ENCODE measurements at regions not wholly inside any gene's neighbourhood (a gene's known extent, or its start where the extent isn't known, plus 50 kb on each side); places are given as distances from the start of the nearest gene placed in this dataset.

DNA sequence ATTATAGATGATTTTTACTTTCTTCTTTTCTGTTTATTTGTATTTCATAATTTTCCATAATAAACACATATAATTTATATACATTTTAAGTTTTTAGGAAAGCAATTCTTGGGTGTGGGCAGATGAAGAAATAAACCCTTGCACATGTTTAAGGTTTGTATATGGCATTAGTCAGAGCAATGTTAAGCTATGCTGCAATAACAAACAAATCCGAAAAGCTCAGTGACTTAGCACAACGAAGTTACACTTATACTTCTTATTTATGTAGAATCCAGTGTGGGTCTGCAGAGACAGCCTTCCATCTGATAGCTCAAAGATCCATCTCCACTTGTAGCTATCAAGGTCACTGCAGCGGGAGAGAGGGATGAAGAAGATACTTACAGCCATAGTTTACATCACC is 68.5 kb upstream of the BARX2 start:
- no peak overlapping the region for H3K27ac Mint-ChIP-seq
- no peaks in the 10 kb centered on the region for H3K36me3 Mint-ChIP-seq
- peaks cover 3% of the 10 kb centered on the region for H3K27me3 Mint-ChIP-seq
- no peak overlapping the region for H3K4me3 Mint-ChIP-seq
- no peaks in the 10 kb centered on the region for H3K4me1 Mint-ChIP-seq (ENCODE audit: low read depth)
- no peaks in the 10 kb centered on the region for H3K9me3 Mint-ChIP-seq (ENCODE audit: low read depth)

DNA sequence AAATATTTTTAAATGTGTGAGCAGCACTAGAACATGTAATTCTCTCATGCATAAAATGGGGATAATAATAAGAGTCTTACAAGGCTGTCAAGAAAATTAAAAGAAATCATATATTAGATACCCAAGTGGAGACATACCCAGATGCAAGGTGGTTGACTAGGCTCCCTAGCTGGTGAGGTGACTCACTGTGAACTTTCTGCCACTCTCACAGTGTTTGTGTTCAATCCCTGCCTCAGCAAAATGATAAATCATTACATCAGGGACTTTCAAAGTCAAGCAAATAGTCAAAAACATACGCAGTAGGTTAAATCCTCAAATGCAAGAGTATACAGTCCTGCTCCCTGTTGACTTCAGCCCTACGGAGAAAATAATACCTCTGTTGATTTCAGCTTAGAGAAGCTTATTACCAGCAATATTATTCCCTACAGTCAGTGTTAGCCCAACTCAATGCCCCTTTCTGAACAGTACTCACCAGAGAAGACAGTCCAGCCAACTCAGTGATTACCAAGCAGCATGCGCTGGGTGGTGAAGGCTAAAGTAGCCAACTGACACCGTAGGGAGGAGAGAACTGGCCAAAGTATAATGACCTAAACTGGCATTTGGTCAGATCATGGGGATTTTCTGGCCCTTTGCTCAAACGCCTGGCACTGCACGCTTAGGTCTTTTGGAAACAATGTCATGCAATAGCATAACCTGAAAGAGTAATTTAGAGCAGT is 73.1 kb upstream of the BARX2 start:
- H3K4me3 Mint-ChIP-seq: no peak overlapping the region

GRCh38 chr11:129300099-129300498 is 75.5 kb upstream of the BARX2 start:
- Mint-ChIP-seq H3K36me3 (no peaks in the 10 kb centered on the region), H3K4me1 (ENCODE audit: low read depth) (no peaks in the 10 kb centered on the region), H3K9me3 (ENCODE audit: low read depth) (no peaks in the 10 kb centered on the region), H3K27me3 (peaks cover 6% of the 10 kb centered on the region), H3K27ac (no peak overlapping the region), H3K4me3 (no peak overlapping the region)

More for the DNA sequence above, 73.1 kb upstream of the BARX2 start:
- Mint-ChIP-seq H3K27me3 (peaks cover 8% of the 10 kb centered on the region), H3K4me1 (ENCODE audit: low read depth) (no peaks in the 10 kb centered on the region), H3K27ac (no peak overlapping the region), H3K36me3 (no peaks in the 10 kb centered on the region), H3K9me3 (ENCODE audit: low read depth) (no peaks in the 10 kb centered on the region)

DNA sequence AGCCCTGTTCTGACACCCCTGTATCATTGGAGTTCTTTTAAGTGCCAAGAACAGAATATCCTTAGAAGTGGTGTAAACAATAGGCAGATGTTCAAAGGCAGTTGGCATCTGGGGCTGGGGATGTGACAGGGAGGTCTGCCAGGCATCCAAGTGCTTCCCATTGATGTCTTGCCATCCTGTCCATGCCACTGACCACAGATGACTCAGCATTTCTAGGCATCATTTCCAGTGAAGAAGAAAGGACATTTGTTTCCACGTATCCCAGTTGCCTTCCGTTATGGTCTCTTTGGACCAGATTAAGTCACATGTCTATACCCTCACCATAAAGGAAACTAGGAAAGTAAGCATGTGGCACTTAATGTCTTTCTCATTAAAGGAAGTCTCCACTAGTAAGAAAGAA is 76.7 kb upstream of the BARX2 start:
- Mint-ChIP-seq H3K36me3 (no peaks in the 10 kb centered on the region), H3K27ac (no peak overlapping the region), H3K9me3 (ENCODE audit: low read depth) (no peaks in the 10 kb centered on the region), H3K27me3 (peaks cover 5% of the 10 kb centered on the region), H3K4me1 (ENCODE audit: low read depth) (no peaks in the 10 kb centered on the region), H3K4me3 (no peak overlapping the region)

DNA sequence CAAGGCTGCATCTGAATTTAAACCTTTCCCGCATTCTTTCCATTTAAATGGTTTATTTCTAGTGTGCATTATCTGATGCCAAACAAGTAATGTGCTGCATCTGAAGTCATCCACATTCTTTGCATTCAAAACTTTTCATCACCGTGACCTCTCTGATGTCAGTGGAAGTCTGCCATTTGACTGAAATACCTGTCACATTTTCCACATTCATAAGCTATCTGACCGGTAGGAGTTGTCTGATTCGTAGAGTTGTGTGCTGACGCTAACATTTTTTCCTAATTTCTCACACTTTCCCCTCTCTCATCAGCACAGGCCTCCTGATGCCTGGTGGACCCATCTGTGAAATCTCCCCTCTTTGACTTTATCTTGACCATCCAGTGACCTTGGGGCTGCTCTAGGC is 79.9 kb upstream of the BARX2 start:
- no peak overlapping the region for H3K27ac Mint-ChIP-seq

DNA sequence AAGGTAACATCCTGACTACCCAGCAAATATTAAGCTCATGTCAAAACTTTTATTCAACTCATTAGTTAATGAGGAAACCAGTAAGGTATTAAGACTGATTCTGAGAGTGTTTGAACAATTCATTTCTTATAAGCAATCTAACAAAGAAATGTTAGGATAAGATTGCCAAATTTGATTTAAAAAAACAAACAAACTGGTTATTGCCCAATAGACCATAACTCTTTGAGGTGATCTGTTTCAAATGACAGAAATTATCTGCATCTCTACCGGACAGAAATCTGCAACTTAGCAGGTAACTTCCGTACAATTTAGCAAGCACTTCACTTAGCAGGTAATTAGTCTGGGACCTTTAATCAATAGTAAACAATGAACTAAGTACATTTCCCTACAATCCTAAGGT is 82.9 kb upstream of the BARX2 start:
- Mint-ChIP-seq H3K4me3 (no peak overlapping the region), H3K27me3 (peaks cover 12% of the 10 kb centered on the region), H3K36me3 (no peaks in the 10 kb centered on the region), H3K27ac (no peak overlapping the region), H3K4me1 (ENCODE audit: low read depth) (no peaks in the 10 kb centered on the region), H3K9me3 (ENCODE audit: low read depth) (no peaks in the 10 kb centered on the region)

More for the DNA sequence above, 79.9 kb upstream of the BARX2 start:
- Mint-ChIP-seq H3K4me3 (no peak overlapping the region), H3K4me1 (ENCODE audit: low read depth) (no peaks in the 10 kb centered on the region), H3K9me3 (ENCODE audit: low read depth) (no peaks in the 10 kb centered on the region), H3K27me3 (peaks cover 2% of the 10 kb centered on the region), H3K36me3 (no peaks in the 10 kb centered on the region)

DNA sequence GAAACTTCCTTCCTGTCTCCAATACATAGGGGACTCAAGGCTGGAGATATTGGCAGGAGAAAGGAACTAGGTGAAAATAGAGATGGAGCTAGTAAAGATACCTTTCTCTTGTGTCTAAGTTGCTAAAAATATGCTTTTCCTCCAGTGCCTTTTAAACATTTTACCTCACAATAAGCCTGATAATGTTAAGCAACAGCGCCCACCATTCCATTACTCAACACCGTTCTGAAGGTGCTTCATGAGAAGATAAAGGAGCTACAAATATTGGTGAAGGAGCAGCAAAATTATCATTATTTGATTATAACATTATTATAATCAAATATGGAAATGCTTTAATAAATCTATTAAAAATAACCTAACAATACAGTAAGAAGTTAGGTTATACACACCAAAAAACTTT is 83.6 kb upstream of the BARX2 start:
- Mint-ChIP-seq H3K9me3 (ENCODE audit: low read depth) (no peaks in the 10 kb centered on the region), H3K27ac (no peak overlapping the region), H3K4me1 (ENCODE audit: low read depth) (no peaks in the 10 kb centered on the region), H3K27me3 (peaks cover 12% of the 10 kb centered on the region), H3K36me3 (no peaks in the 10 kb centered on the region), H3K4me3 (no peak overlapping the region)

- Mint-ChIP-seq H3K27ac (no peak overlapping the region), H3K36me3 (no peaks in the 10 kb centered on the region), H3K27me3 (peaks cover 12% of the 10 kb centered on the region), H3K4me3 (no peak overlapping the region), H3K4me1 (ENCODE audit: low read depth) (no peaks in the 10 kb centered on the region), H3K9me3 (ENCODE audit: low read depth) (no peaks in the 10 kb centered on the region)
Observed at GRCh38 chr11:129291546-129291945, 84.1 kb upstream of the BARX2 start.

GRCh38 chr11:129290966-129291365 is 84.7 kb upstream of the BARX2 start:
- Mint-ChIP-seq H3K27ac (no peak overlapping the region), H3K36me3 (no peaks in the 10 kb centered on the region), H3K4me3 (no peak overlapping the region), H3K9me3 (ENCODE audit: low read depth) (no peaks in the 10 kb centered on the region), H3K27me3 (peaks cover 14% of the 10 kb centered on the region), H3K4me1 (ENCODE audit: low read depth) (no peaks in the 10 kb centered on the region)

DNA sequence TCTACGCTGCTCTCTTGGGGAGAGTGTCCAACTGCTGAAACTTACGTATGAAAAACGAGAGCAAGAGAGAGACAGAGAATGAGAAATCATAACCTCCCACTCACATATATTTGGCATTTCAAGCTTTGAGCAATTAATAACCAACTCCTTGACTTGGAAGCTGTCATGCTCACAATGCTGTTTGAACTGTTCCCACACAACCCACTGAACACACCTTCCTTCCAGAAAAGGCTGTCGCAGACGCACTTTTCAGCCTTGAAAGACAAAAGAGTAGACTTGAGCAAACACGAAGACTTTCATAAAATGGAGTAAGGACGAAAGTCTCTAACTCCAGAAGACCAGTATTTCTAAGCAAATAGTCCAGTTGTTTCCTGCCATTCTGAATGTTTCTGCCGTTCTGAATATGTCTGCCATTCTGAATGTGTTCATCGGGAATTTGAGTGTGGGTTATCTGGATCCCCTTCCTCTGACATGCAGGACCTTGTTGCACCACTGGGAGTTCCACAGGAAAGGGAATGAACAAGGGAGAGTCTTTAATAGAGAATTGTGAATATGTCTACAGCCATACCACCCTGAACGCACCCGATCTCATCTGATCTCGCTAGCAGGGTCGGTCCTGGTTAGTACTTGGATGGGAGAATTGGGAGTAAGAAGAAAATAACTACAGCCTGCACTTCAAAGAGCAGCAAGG is 86.2 kb upstream of the BARX2 start:
- no peak overlapping the region for H3K4me3 Mint-ChIP-seq
- no peaks in the 10 kb centered on the region for H3K9me3 Mint-ChIP-seq (ENCODE audit: low read depth)
- H3K4me1 Mint-ChIP-seq (ENCODE audit: low read depth): no peaks in the 10 kb centered on the region
- H3K27me3 Mint-ChIP-seq: peaks cover 14% of the 10 kb centered on the region
- no peak overlapping the region for H3K27ac Mint-ChIP-seq
- H3K36me3 Mint-ChIP-seq: no peaks in the 10 kb centered on the region

DNA sequence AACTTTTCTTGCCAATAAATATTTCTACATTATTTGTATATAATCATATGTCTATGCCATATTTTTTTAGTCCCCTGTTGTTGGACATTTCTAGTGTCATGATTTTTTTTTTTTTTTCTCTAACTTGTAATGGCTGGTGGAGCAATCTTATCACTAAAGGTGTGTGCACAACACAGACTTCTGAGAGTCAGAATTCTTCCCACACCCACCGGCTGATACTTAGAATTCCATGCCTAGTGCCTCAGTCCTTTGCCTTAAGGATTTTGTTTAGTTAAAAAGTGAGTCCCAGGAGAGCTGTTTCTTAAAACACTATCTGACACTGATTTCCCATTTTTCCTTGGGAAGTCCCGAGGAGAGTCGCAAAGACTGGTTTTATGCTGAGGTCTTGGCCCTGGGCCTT is 87.7 kb upstream of the BARX2 start:
- H3K27ac Mint-ChIP-seq: no peak overlapping the region
- H3K4me3 Mint-ChIP-seq: no peak overlapping the region
- H3K27me3 Mint-ChIP-seq: peaks cover 15% of the 10 kb centered on the region
- H3K9me3 Mint-ChIP-seq (ENCODE audit: low read depth): no peaks in the 10 kb centered on the region
- H3K36me3 Mint-ChIP-seq: no peaks in the 10 kb centered on the region
- H3K4me1 Mint-ChIP-seq (ENCODE audit: low read depth): peaks cover 3% of the 10 kb centered on the region

GRCh38 chr11:129286813-129287212 is 88.8 kb upstream of the BARX2 start:
- H3K36me3 Mint-ChIP-seq: no peaks in the 10 kb centered on the region
- no peak overlapping the region for H3K27ac Mint-ChIP-seq
- H3K4me3 Mint-ChIP-seq: no peak overlapping the region
- no peaks in the 10 kb centered on the region for H3K9me3 Mint-ChIP-seq (ENCODE audit: low read depth)
- peaks cover 15% of the 10 kb centered on the region for H3K27me3 Mint-ChIP-seq
- H3K4me1 Mint-ChIP-seq (ENCODE audit: low read depth): peaks cover 4% of the 10 kb centered on the region

- H3K4me3 Mint-ChIP-seq: no peak overlapping the region
- peaks cover 15% of the 10 kb centered on the region for H3K27me3 Mint-ChIP-seq
- H3K9me3 Mint-ChIP-seq (ENCODE audit: low read depth): no peaks in the 10 kb centered on the region
- no peaks in the 10 kb centered on the region for H3K36me3 Mint-ChIP-seq
- H3K27ac Mint-ChIP-seq: no peak overlapping the region
- H3K4me1 Mint-ChIP-seq (ENCODE audit: low read depth): peaks cover 11% of the 10 kb centered on the region
Observed at GRCh38 chr11:129285402-129285786, 90.3 kb upstream of the BARX2 start.

GRCh38 chr11:129283141-129283540 is 91.0 kb upstream of the ARHGAP32 start:
- Mint-ChIP-seq H3K36me3 (no peaks in the 10 kb centered on the region), H3K4me3 (no peak overlapping the region)

GRCh38 chr11:129282634-129283033 is 90.5 kb upstream of the ARHGAP32 start:
- Mint-ChIP-seq H3K27ac (no peak overlapping the region), H3K36me3 (no peaks in the 10 kb centered on the region), H3K4me3 (no peak overlapping the region), H3K9me3 (ENCODE audit: low read depth) (no peaks in the 10 kb centered on the region), H3K27me3 (peaks cover 3% of the 10 kb centered on the region), H3K4me1 (ENCODE audit: low read depth) (peaks cover 25% of the 10 kb centered on the region)

More at GRCh38 chr11:129283141-129283540, 91.0 kb upstream of the ARHGAP32 start:
- no peaks in the 10 kb centered on the region for H3K9me3 Mint-ChIP-seq (ENCODE audit: low read depth)
- H3K4me1 Mint-ChIP-seq (ENCODE audit: low read depth): peaks cover 20% of the 10 kb centered on the region
- no peak overlapping the region for H3K27ac Mint-ChIP-seq
- H3K27me3 Mint-ChIP-seq: peaks cover 3% of the 10 kb centered on the region

All from activated naive CD8-positive, alpha-beta T cell (primary cell).